Mesothelial cell of epicardium (in vitro differentiated cells): ENCODE measurements at regions not wholly inside any gene's neighbourhood (a gene's known extent, or its start where the extent isn't known, plus 50 kb on each side); places are given as distances from the start of the nearest gene placed in this dataset.

Source experiments
- DNase-seq, 2 experiments: peaks; one replicate each; pipeline ENCODE4 v3.0.0; 2021; ENCODE audit warnings: low spot score in 2 of 2; ENCODE audit not compliant: unreplicated experiment in 2 of 2
- H3K27ac Mint-ChIP-seq: 2 replicates; pipeline ENCODE4 v1.8.0; 2021; ENCODE audit warnings: mixed read lengths
- H3K27me3 Mint-ChIP-seq: 2 replicates; pipeline ENCODE4 v1.8.0; 2021; ENCODE audit warnings: low read depth, mixed read lengths
- H3K36me3 Mint-ChIP-seq: 2 replicates; pipeline ENCODE4 v1.8.0; 2021; ENCODE audit warnings: mixed read lengths
- H3K4me1 Mint-ChIP-seq: 2 replicates; pipeline ENCODE4 v1.8.0; 2021; ENCODE audit warnings: mixed read lengths
- H3K4me3 Mint-ChIP-seq: 2 replicates; pipeline ENCODE4 v1.8.0; 2021; ENCODE audit warnings: mild to moderate bottlenecking, moderate library complexity, mixed read lengths
- H3K9me3 Mint-ChIP-seq: 2 replicates; pipeline ENCODE4 v1.8.0; 2021; ENCODE audit warnings: mixed read lengths
- TF ChIP-seq, protein P1 (sequence below): fragments of 200-600 bp; sonication (generic); IDR thresholded peaks from one replicate; pipeline ENCODE4 v1.5.0; 2021; ENCODE audit warnings: antibody characterized with exemption; ENCODE audit not compliant: unreplicated experiment

GRCh38 chr2:193482557-193482956, 1287.8 kb upstream of the TMEFF2 start:
- H3K4me3 Mint-ChIP-seq: no peak overlapping the region
- no peaks in the 10 kb centered on the region for H3K36me3 Mint-ChIP-seq
- TF ChIP-seq, protein P1, sequence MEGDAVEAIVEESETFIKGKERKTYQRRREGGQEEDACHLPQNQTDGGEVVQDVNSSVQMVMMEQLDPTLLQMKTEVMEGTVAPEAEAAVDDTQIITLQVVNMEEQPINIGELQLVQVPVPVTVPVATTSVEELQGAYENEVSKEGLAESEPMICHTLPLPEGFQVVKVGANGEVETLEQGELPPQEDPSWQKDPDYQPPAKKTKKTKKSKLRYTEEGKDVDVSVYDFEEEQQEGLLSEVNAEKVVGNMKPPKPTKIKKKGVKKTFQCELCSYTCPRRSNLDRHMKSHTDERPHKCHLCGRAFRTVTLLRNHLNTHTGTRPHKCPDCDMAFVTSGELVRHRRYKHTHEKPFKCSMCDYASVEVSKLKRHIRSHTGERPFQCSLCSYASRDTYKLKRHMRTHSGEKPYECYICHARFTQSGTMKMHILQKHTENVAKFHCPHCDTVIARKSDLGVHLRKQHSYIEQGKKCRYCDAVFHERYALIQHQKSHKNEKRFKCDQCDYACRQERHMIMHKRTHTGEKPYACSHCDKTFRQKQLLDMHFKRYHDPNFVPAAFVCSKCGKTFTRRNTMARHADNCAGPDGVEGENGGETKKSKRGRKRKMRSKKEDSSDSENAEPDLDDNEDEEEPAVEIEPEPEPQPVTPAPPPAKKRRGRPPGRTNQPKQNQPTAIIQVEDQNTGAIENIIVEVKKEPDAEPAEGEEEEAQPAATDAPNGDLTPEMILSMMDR: no peak
- no peak overlapping the region for H3K27ac Mint-ChIP-seq
- DNase-seq: no peak
- H3K27me3 Mint-ChIP-seq: no peaks in the 10 kb centered on the region
- no peaks in the 10 kb centered on the region for H3K4me1 Mint-ChIP-seq
- peaks cover 5% of the 10 kb centered on the region for H3K9me3 Mint-ChIP-seq

- no peak for DNase-seq
- no peaks in the 10 kb centered on the region for H3K4me1 Mint-ChIP-seq
- H3K27me3 Mint-ChIP-seq: no peaks in the 10 kb centered on the region
- no peak overlapping the region for H3K4me3 Mint-ChIP-seq
- H3K9me3 Mint-ChIP-seq: peaks cover 4% of the 10 kb centered on the region
- no peaks in the 10 kb centered on the region for H3K36me3 Mint-ChIP-seq
- TF ChIP-seq, protein P1: no peak
- H3K27ac Mint-ChIP-seq: no peak overlapping the region
Measured at GRCh38 chr2:193480187-193480586, 1285.5 kb upstream of the TMEFF2 start.

- no peak overlapping the region for H3K27ac Mint-ChIP-seq
- H3K4me1 Mint-ChIP-seq: no peaks in the 10 kb centered on the region
- H3K27me3 Mint-ChIP-seq: no peaks in the 10 kb centered on the region
Measured at GRCh38 chr2:193476171-193476800, 1281.6 kb upstream of the TMEFF2 start.

GRCh38 chr2:193475038-193475437, 1280.3 kb upstream of the TMEFF2 start:
- no peaks in the 10 kb centered on the region for H3K4me1 Mint-ChIP-seq
- no peak overlapping the region for H3K27ac Mint-ChIP-seq
- no peak for DNase-seq
- H3K9me3 Mint-ChIP-seq: peaks cover 19% of the 10 kb centered on the region
- TF ChIP-seq, protein P1: no peak
- no peaks in the 10 kb centered on the region for H3K36me3 Mint-ChIP-seq
- H3K4me3 Mint-ChIP-seq: no peak overlapping the region
- no peaks in the 10 kb centered on the region for H3K27me3 Mint-ChIP-seq

More at GRCh38 chr2:193476171-193476800, 1281.6 kb upstream of the TMEFF2 start:
- TF ChIP-seq, protein P1: no peak
- Mint-ChIP-seq H3K4me3 (no peak overlapping the region), H3K9me3 (peaks cover 19% of the 10 kb centered on the region), H3K36me3 (no peaks in the 10 kb centered on the region)
- no peak for DNase-seq

- DNase-seq: no peak
- TF ChIP-seq, protein P1: no peak
- Mint-ChIP-seq H3K27me3 (no peaks in the 10 kb centered on the region), H3K4me3 (no peak overlapping the region), H3K9me3 (peaks cover 16% of the 10 kb centered on the region), H3K27ac (no peak overlapping the region), H3K4me1 (no peaks in the 10 kb centered on the region), H3K36me3 (no peaks in the 10 kb centered on the region)
Measured at GRCh38 chr2:193469251-193469650, 1274.5 kb upstream of the TMEFF2 start.
